ENCODE measurements at regions not wholly inside any gene's neighbourhood (a gene's known extent, or its start where the extent isn't known, plus 50 kb on each side); places are given as distances from the start of the nearest gene placed in this dataset.

DNA sequence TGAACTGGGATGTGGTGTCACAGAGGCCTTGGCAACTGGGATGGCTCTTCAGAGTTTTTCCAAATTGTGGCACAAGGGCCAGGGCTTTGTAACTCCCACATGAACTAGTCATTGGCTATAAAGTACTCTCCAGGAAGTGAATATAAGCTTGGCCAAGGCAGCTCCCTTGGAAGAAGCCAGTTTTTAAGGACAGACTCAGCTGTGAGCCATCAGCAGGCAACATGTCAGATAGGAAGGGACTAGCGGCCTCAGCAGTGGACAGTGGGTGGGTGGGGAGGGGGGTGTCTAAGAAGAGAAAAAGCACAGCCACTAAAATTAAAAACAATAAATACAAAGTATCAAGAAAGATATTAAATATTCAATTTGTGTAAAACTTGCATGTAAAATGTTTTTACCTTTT lies 691.1 kb upstream of the PIK3C3 start:
- intact Hi-C loops (cut with micrococcal nuclease) (no loop called here), dilution Hi-C loops (cut with MboI; ENCODE audit: extremely low pct_ligation_motif_present, low sequenced_read_pairs) (no loop called here)
- Histone ChIP-seq H3K36me3 (ENCODE audit: control insufficient read depth in 2 of 2, extremely low read depth in 1 of 2, insufficient read depth in 2 of 2, low read length in 2 of 2) (no peaks in the 10 kb centered on the region), H3K27ac (ENCODE audit: insufficient read depth, low read depth, low read length) (no peak overlapping the region), H4K20me1 (replicated peaks; ENCODE audit: control insufficient read depth, extremely low read depth, insufficient read depth, low read length) (no peaks in the 10 kb centered on the region), H3K9me1 (replicated peaks; ENCODE audit: control insufficient read depth, extremely low read depth, insufficient read depth, low read length) (no peaks in the 10 kb centered on the region), H3K27me3 (ENCODE audit: control insufficient read depth in 2 of 2, insufficient read depth in 2 of 2, low read length in 2 of 2) (no peaks in the 10 kb centered on the region), H3K9me3 (replicated peaks; ENCODE audit: control insufficient read depth, insufficient read depth, low read length) (no peaks in the 10 kb centered on the region), H3K4me2 (ENCODE audit: insufficient read depth, low read length) (no peak overlapping the region), H3K4me3 (replicated peaks in 1 of 3; ENCODE audit: insufficient read depth in 1 of 3, low read depth in 1 of 3, low read length in 3 of 3) (no peak overlapping the region), H2AFZ (ENCODE audit: low read depth, low read length) (no peak overlapping the region), H3K4me1 (ENCODE audit: control insufficient read depth, extremely low read depth, insufficient read depth, low read length) (no peaks in the 10 kb centered on the region), H3K79me2 (ENCODE audit: control insufficient read depth, insufficient read depth, low read length) (no peaks in the 10 kb centered on the region), H3K9ac (replicated peaks; ENCODE audit: extremely low read depth, insufficient read depth, low read length) (no peak overlapping the region)
- POLR2A ChIA-PET, result no interaction called here
- CTCF ChIA-PET, result interaction anchor here (0.7 to 1.3 kb wide), 2 partner anchors 22 to 329 kb away, joined by 3 read pairs; no protein-coding TSS in a partner anchor
- FAIRE-seq (no peak), DNase-seq (ENCODE audit: low read depth, low spot score) (no peak)
- BruUV-seq (replicated peaks), result no TSS peak
- TF ChIP-seq GATA2 (IDR thresholded peaks at IDR 0.05; ENCODE audit: insufficient read depth, insufficient read length, low read depth, low read length), result no peak
- TF ChIP-seq, protein P1, sequence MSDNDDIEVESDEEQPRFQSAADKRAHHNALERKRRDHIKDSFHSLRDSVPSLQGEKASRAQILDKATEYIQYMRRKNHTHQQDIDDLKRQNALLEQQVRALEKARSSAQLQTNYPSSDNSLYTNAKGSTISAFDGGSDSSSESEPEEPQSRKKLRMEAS (IDR thresholded peaks at IDR 0.05; ENCODE audit: insufficient read depth, insufficient read length), result no peak
- TF ChIP-seq FOS (IDR thresholded peaks at IDR 0.05; ENCODE audit: borderline replicate concordance, insufficient read depth, low read length), result no peak
- TF ChIP-seq POLR2A (IDR thresholded peaks at IDR 0.05; ENCODE audit: low read depth, low read length), result no peak
- TF ChIP-seq, protein P2, sequence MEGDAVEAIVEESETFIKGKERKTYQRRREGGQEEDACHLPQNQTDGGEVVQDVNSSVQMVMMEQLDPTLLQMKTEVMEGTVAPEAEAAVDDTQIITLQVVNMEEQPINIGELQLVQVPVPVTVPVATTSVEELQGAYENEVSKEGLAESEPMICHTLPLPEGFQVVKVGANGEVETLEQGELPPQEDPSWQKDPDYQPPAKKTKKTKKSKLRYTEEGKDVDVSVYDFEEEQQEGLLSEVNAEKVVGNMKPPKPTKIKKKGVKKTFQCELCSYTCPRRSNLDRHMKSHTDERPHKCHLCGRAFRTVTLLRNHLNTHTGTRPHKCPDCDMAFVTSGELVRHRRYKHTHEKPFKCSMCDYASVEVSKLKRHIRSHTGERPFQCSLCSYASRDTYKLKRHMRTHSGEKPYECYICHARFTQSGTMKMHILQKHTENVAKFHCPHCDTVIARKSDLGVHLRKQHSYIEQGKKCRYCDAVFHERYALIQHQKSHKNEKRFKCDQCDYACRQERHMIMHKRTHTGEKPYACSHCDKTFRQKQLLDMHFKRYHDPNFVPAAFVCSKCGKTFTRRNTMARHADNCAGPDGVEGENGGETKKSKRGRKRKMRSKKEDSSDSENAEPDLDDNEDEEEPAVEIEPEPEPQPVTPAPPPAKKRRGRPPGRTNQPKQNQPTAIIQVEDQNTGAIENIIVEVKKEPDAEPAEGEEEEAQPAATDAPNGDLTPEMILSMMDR (IDR thresholded peaks at IDR 0.05; ENCODE audit: extremely low read depth in 1 of 2, insufficient read depth in 1 of 2, low read depth in 1 of 2, low read length in 2 of 2), result no peak
- no peak for TF ChIP-seq JUN (IDR thresholded peaks at IDR 0.05; ENCODE audit: borderline replicate concordance, insufficient read depth, insufficient read length, low read depth)
- no peak for TF ChIP-seq POLR2AphosphoS5 (IDR thresholded peaks at IDR 0.05; ENCODE audit: insufficient read depth, low read depth, low read length)
- TF ChIP-seq EZH2 (IDR thresholded peaks at IDR 0.05; ENCODE audit: borderline replicate concordance, low read depth, low read length, severe bottlenecking), result no peak
- TF ChIP-seq MYC (IDR thresholded peaks at IDR 0.05; ENCODE audit: low read depth, low read length), result no peak

Data from endothelial cell of umbilical vein (primary cell).